BLaER1 treated with 17β-estradiol and CSF1 and Interleukin-3, amounts not matched to agents 10 nM and 100 nM (cell line): ENCODE measurements at regions not wholly inside any gene's neighbourhood (a gene's known extent, or its start where the extent isn't known, plus 50 kb on each side); places are given as distances from the start of the nearest gene placed in this dataset.

ENCODE experiments used
- H3K27ac ChIP-seq, 11 experiments: shearing (Covaris generic); formaldehyde crosslinking; 2 replicates each; pipeline ENCODE4 v1.8.1; 2022
- H3K27me3 ChIP-seq, 11 experiments: shearing (Covaris generic); formaldehyde crosslinking; 2 replicates each; pipeline ENCODE4 v1.8.1; 2022
- H3K36me3 ChIP-seq, 11 experiments: shearing (Covaris generic); formaldehyde crosslinking; 2 replicates each; pipeline ENCODE4 v1.8.1; 2022
- H3K4me1 ChIP-seq, 10 experiments: shearing (Covaris generic); formaldehyde crosslinking; 2 replicates each; pipeline ENCODE4 v1.8.1; 2022
- H3K4me2 ChIP-seq, 11 experiments: shearing (Covaris generic); formaldehyde crosslinking; 2 replicates each; pipeline ENCODE4 v1.8.1; 2022
- H3K4me3 ChIP-seq, 10 experiments: shearing (Covaris generic); formaldehyde crosslinking; 2 replicates each; pipeline ENCODE4 v1.8.1; 2022
- H3K9ac ChIP-seq, 11 experiments: shearing (Covaris generic); formaldehyde crosslinking; 2 replicates each; pipeline ENCODE4 v1.8.1; 2022
- H3K9me3 ChIP-seq, 11 experiments: shearing (Covaris generic); formaldehyde crosslinking; replicated peaks in 1 of 11; 2 replicates each; pipeline ENCODE4 v1.8.1; 2022
- H4K20me1 ChIP-seq, 11 experiments: shearing (Covaris generic); formaldehyde crosslinking; 2 replicates each; pipeline ENCODE4 v1.8.1; 2022
- Cebpa-rat ChIP-seq, 11 experiments: shearing (Covaris generic); IDR thresholded peaks; 2 replicates each; pipeline ENCODE4 v1.8.1; 2022

- no peak overlapping the region for H3K9ac ChIP-seq
- no peak overlapping the region for H3K27ac ChIP-seq
- no peaks in the 10 kb centered on the region for H3K27me3 ChIP-seq
- no peaks in the 10 kb centered on the region for H4K20me1 ChIP-seq
- H3K9me3 ChIP-seq: no peaks in the 10 kb centered on the region
- no peak overlapping the region for H3K4me3 ChIP-seq
- no peaks in the 10 kb centered on the region for H3K4me1 ChIP-seq
- H3K36me3 ChIP-seq: no peaks in the 10 kb centered on the region
- no peak overlapping the region for H3K4me2 ChIP-seq
- TF ChIP-seq Cebpa-rat (IDR thresholded peaks at IDR 0.05): no peak
These were observed 317.8 kb upstream of the MGAT5 start for GRCh38 chr2:133936096-133936495.

- H3K27ac ChIP-seq: no peak overlapping the region
- no peaks in the 10 kb centered on the region for H3K9me3 ChIP-seq
- H3K4me3 ChIP-seq: no peak overlapping the region
- no peak overlapping the region for H3K4me2 ChIP-seq
- no peaks in the 10 kb centered on the region for H3K4me1 ChIP-seq
- no peaks in the 10 kb centered on the region for H3K27me3 ChIP-seq
- no peak for TF ChIP-seq Cebpa-rat (IDR thresholded peaks at IDR 0.05)
- no peaks in the 10 kb centered on the region for H4K20me1 ChIP-seq
- no peaks in the 10 kb centered on the region for H3K36me3 ChIP-seq
- H3K9ac ChIP-seq: no peak overlapping the region
These were observed 317.3 kb upstream of the MGAT5 start for GRCh38 chr2:133936601-133937000.

GRCh38 chr2:133937669-133938068 lies 316.2 kb upstream of the MGAT5 start:
- Histone ChIP-seq H3K36me3 (no peaks in the 10 kb centered on the region), H3K4me3 (no peak overlapping the region), H3K4me1 (no peaks in the 10 kb centered on the region), H3K27ac (no peak overlapping the region), H3K4me2 (no peak overlapping the region), H3K9ac (no peak overlapping the region), H3K27me3 (no peaks in the 10 kb centered on the region), H3K9me3 (no peaks in the 10 kb centered on the region), H4K20me1 (no peaks in the 10 kb centered on the region)
- no peak for TF ChIP-seq Cebpa-rat (IDR thresholded peaks at IDR 0.05)

GRCh38 chr2:133940134-133940533 lies 313.7 kb upstream of the MGAT5 start:
- Histone ChIP-seq H3K4me3 (no peak overlapping the region), H3K27me3 (no peaks in the 10 kb centered on the region), H3K9me3 (no peaks in the 10 kb centered on the region), H3K4me1 (peaks cover 0 to 15% (median 0%) of the 10 kb centered on the region in 10 experiments; a peak in 5 of 20 replicates), H4K20me1 (no peaks in the 10 kb centered on the region), H3K27ac (no peak overlapping the region), H3K4me2 (no peak overlapping the region), H3K36me3 (no peaks in the 10 kb centered on the region), H3K9ac (no peak overlapping the region)
- no peak for TF ChIP-seq Cebpa-rat (IDR thresholded peaks at IDR 0.05)

- H3K9ac ChIP-seq: no peak overlapping the region
- H3K4me3 ChIP-seq: no peak overlapping the region
- H4K20me1 ChIP-seq: no peaks in the 10 kb centered on the region
- peaks cover 0 to 20% (median 0%) of the 10 kb centered on the region in 10 experiments; a peak in 5 of 20 replicates for H3K4me1 ChIP-seq
- no peaks in the 10 kb centered on the region for H3K9me3 ChIP-seq
- no peaks in the 10 kb centered on the region for H3K36me3 ChIP-seq
- no peak overlapping the region for H3K4me2 ChIP-seq
- H3K27me3 ChIP-seq: no peaks in the 10 kb centered on the region
- no peak for TF ChIP-seq Cebpa-rat (IDR thresholded peaks at IDR 0.05)
- no peak overlapping the region for H3K27ac ChIP-seq
These were observed 312.2 kb upstream of the MGAT5 start for GRCh38 chr2:133941666-133942065.

- Histone ChIP-seq H4K20me1 (no peaks in the 10 kb centered on the region), H3K27ac (no peak overlapping the region)
- TF ChIP-seq Cebpa-rat (IDR thresholded peaks at IDR 0.05): no peak
These were observed 311.5 kb upstream of the MGAT5 start for GRCh38 chr2:133942398-133942797.

GRCh38 chr2:133943108-133943507 lies 310.8 kb upstream of the MGAT5 start:
- Histone ChIP-seq H4K20me1 (no peaks in the 10 kb centered on the region), H3K4me2 (peak overlapping the region in 4 of 11 experiments; percentile 14 to 52 (median 26); a peak in 6 of 22 replicates), H3K27ac (no peak overlapping the region), H3K9ac (no peak overlapping the region), H3K4me3 (no peak overlapping the region), H3K4me1 (peaks cover 0 to 20% (median 0%) of the 10 kb centered on the region in 10 experiments; a peak in 5 of 20 replicates), H3K9me3 (no peaks in the 10 kb centered on the region), H3K27me3 (no peaks in the 10 kb centered on the region), H3K36me3 (no peaks in the 10 kb centered on the region)
- no peak for TF ChIP-seq Cebpa-rat (IDR thresholded peaks at IDR 0.05)

More at GRCh38 chr2:133942398-133942797, 311.5 kb upstream of the MGAT5 start:
- H3K4me1 ChIP-seq: peaks cover 0 to 20% (median 0%) of the 10 kb centered on the region in 10 experiments; a peak in 5 of 20 replicates
- no peaks in the 10 kb centered on the region for H3K9me3 ChIP-seq
- no peak overlapping the region for H3K4me3 ChIP-seq
- H3K4me2 ChIP-seq: no peak overlapping the region
- no peaks in the 10 kb centered on the region for H3K27me3 ChIP-seq
- no peak overlapping the region for H3K9ac ChIP-seq
- H3K36me3 ChIP-seq: no peaks in the 10 kb centered on the region

GRCh38 chr2:133945089-133945488 lies 308.8 kb upstream of the MGAT5 start:
- Histone ChIP-seq H3K9ac (no peak overlapping the region), H3K27me3 (no peaks in the 10 kb centered on the region), H3K9me3 (no peaks in the 10 kb centered on the region), H4K20me1 (no peaks in the 10 kb centered on the region), H3K4me1 (peaks cover 0 to 25% (median 0%) of the 10 kb centered on the region in 10 experiments; a peak in 5 of 20 replicates), H3K4me3 (no peak overlapping the region), H3K4me2 (peak overlapping the region in 1 of 11 experiments; percentile 20; a peak in 1 of 22 replicates), H3K36me3 (no peaks in the 10 kb centered on the region), H3K27ac (no peak overlapping the region)
- no peak for TF ChIP-seq Cebpa-rat (IDR thresholded peaks at IDR 0.05)

- Histone ChIP-seq H3K36me3 (no peaks in the 10 kb centered on the region), H4K20me1 (no peaks in the 10 kb centered on the region), H3K9ac (no peak overlapping the region), H3K4me2 (no peak overlapping the region), H3K27ac (no peak overlapping the region), H3K27me3 (no peaks in the 10 kb centered on the region), H3K4me1 (peaks cover 0 to 45% (median under 1%) of the 10 kb centered on the region in 10 experiments; a peak in 8 of 20 replicates), H3K4me3 (no peak overlapping the region), H3K9me3 (no peaks in the 10 kb centered on the region)
- TF ChIP-seq Cebpa-rat (IDR thresholded peaks at IDR 0.05): no peak
These were observed 306.8 kb upstream of the MGAT5 start for GRCh38 chr2:133947057-133947456.

GRCh38 chr2:133948610-133949290 lies 305.1 kb upstream of the MGAT5 start:
- Histone ChIP-seq H4K20me1 (no peaks in the 10 kb centered on the region), H3K9ac (no peak overlapping the region), H3K27me3 (no peaks in the 10 kb centered on the region), H3K9me3 (no peaks in the 10 kb centered on the region), H3K36me3 (no peaks in the 10 kb centered on the region), H3K4me2 (no peak overlapping the region), H3K4me3 (no peak overlapping the region), H3K27ac (no peak overlapping the region), H3K4me1 (peaks cover 0 to 46% (median 11%) of the 10 kb centered on the region in 10 experiments; a peak in 14 of 20 replicates)
- TF ChIP-seq Cebpa-rat (IDR thresholded peaks at IDR 0.05): no peak
